NCI-H226 (cell line): ENCODE measurements at regions not wholly inside any gene's neighbourhood (a gene's known extent, or its start where the extent isn't known, plus 50 kb on each side); places are given as distances from the start of the nearest gene placed in this dataset.

Experiments used
- DNase-seq: peaks from one replicate; pipeline ENCODE4 v3.0.0-alpha.2; 2015

GRCh38 chr2:128640166-128640844 lies 321.6 kb upstream of the HS6ST1 start:
- no peak for DNase-seq

GRCh38 chr2:128640845-128641360 lies 322.2 kb upstream of the HS6ST1 start:
- no peak for DNase-seq

- no peak for DNase-seq
Measured at GRCh38 chr2:128641421-128642080, 322.9 kb upstream of the HS6ST1 start.

GRCh38 chr2:128642316-128642715 lies 323.6 kb upstream of the HS6ST1 start:
- no peak for DNase-seq

GRCh38 chr2:128642821-128643220 lies 324.2 kb upstream of the HS6ST1 start:
- no peak for DNase-seq

GRCh38 chr2:128643221-128644065 lies 324.8 kb upstream of the HS6ST1 start:
- no peak for DNase-seq

GRCh38 chr2:128644156-128644555 lies 325.5 kb upstream of the HS6ST1 start:
- DNase-seq: no peak

- DNase-seq: no peak
Measured at GRCh38 chr2:128644718-128645256, 326.1 kb upstream of the HS6ST1 start.

GRCh38 chr2:128645631-128646030 lies 327.0 kb upstream of the HS6ST1 start:
- DNase-seq: no peak

- no peak for DNase-seq
Measured at GRCh38 chr2:128646091-128646490, 327.4 kb upstream of the HS6ST1 start.

- no peak for DNase-seq
Measured at GRCh38 chr2:128646691-128647090, 328.0 kb upstream of the HS6ST1 start.

- no peak for DNase-seq
Measured at GRCh38 chr2:128651000-128651399, 332.3 kb upstream of the HS6ST1 start.

GRCh38 chr2:128654408-128654807 lies 335.7 kb upstream of the HS6ST1 start:
- DNase-seq: no peak

GRCh38 chr2:128660836-128661235 lies 342.2 kb upstream of the HS6ST1 start:
- no peak for DNase-seq

GRCh38 chr2:128661311-128661710 lies 342.6 kb upstream of the HS6ST1 start:
- no peak for DNase-seq

- no peak for DNase-seq
Measured at GRCh38 chr2:128662051-128662471, 343.4 kb upstream of the HS6ST1 start.

- DNase-seq: no peak
Measured at GRCh38 chr2:128663371-128664050, 344.8 kb upstream of the HS6ST1 start.

GRCh38 chr2:128664499-128664971 lies 345.9 kb upstream of the HS6ST1 start:
- DNase-seq: no peak

- no peak for DNase-seq
Measured at GRCh38 chr2:128665113-128665512, 346.4 kb upstream of the HS6ST1 start.

- DNase-seq: no peak
Measured at GRCh38 chr2:128666596-128666995, 347.9 kb upstream of the HS6ST1 start.

GRCh38 chr2:128667391-128667790 lies 348.7 kb upstream of the HS6ST1 start:
- no peak for DNase-seq

- DNase-seq: no peak
Measured at GRCh38 chr2:128668946-128669345, 350.3 kb upstream of the HS6ST1 start.

GRCh38 chr2:128670066-128670465 lies 351.4 kb upstream of the HS6ST1 start:
- DNase-seq: no peak
